Body of pancreas (tissue), 4 donors: ENCODE measurements at regions not wholly inside any gene's neighbourhood (a gene's known extent, or its start where the extent isn't known, plus 50 kb on each side); places are given as distances from the start of the nearest gene placed in this dataset.

Experiments
- POLR2A ChIP-seq, 3 donors: fragments of 450-650 bp; IDR thresholded peaks; one replicate each; pipeline ENCODE4 v1.6.1; 2016; ENCODE audit warnings: antibody characterized with exemption in 3 of 3, mild to moderate bottlenecking in 2 of 3
- TF ChIP-seq, protein P1 (sequence below), 7 experiments: fragments of 450-650 bp in 4 of 7; fragments of 200-600 bp in 3 of 7; sonication (generic) in 3 of 7; IDR thresholded peaks; one replicate each; pipeline ENCODE4 v1.5.1; 2016 to 2019; ENCODE audit warnings: antibody characterized with exemption in 7 of 7

DNA sequence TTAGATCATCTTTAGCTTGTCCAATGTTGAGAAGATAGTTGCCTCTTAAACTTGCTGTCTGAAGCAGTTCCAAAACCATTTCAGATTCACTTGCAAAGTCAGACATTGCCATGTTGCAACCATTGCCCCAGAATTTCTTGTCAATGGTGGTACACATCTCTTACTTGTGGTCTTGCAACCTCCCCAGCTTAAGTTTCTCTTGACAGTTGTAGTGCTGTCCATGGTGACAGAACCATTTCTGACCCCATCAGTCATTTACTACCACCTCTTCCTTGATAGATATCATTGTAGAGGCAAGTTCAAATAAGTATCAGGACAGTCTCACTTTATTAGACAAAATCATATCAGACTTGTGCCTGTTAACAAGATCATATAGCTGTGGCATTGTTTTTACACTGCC, 407.2 kb upstream of the HNRNPA3 start:
- TF ChIP-seq, protein P1, sequence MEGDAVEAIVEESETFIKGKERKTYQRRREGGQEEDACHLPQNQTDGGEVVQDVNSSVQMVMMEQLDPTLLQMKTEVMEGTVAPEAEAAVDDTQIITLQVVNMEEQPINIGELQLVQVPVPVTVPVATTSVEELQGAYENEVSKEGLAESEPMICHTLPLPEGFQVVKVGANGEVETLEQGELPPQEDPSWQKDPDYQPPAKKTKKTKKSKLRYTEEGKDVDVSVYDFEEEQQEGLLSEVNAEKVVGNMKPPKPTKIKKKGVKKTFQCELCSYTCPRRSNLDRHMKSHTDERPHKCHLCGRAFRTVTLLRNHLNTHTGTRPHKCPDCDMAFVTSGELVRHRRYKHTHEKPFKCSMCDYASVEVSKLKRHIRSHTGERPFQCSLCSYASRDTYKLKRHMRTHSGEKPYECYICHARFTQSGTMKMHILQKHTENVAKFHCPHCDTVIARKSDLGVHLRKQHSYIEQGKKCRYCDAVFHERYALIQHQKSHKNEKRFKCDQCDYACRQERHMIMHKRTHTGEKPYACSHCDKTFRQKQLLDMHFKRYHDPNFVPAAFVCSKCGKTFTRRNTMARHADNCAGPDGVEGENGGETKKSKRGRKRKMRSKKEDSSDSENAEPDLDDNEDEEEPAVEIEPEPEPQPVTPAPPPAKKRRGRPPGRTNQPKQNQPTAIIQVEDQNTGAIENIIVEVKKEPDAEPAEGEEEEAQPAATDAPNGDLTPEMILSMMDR (IDR thresholded peaks at IDR 0.05), result no peak
- no peak for TF ChIP-seq POLR2A (IDR thresholded peaks at IDR 0.05)
